MM.1S (cell line): ENCODE measurements at regions not wholly inside any gene's neighbourhood (a gene's known extent, or its start where the extent isn't known, plus 50 kb on each side); places are given as distances from the start of the nearest gene placed in this dataset.

Source experiments
- DNase-seq: peaks from one replicate; pipeline ENCODE4 v3.0.0-alpha.2; 2015
- H2AFZ ChIP-seq: fragments of 300-600 bp; sonication (generic); 2 replicates; pipeline ENCODE4 v1.6.0; 2016; ENCODE audit warnings: antibody characterized with exemption, low read length
- H3F3A ChIP-seq: fragments of 300-600 bp; sonication (generic); 2 replicates; pipeline ENCODE4 v1.6.1; 2016; ENCODE audit warnings: mild to moderate bottlenecking, antibody characterized with exemption, low read length, moderate library complexity, mixed read lengths; ENCODE audit not compliant: insufficient read depth
- H3K27ac ChIP-seq: fragments of 300-600 bp; sonication (generic); 2 replicates; pipeline ENCODE4 v1.5.1; 2016; ENCODE audit warnings: mild to moderate bottlenecking, low read length
- H3K27me3 ChIP-seq: fragments of 300-600 bp; sonication (generic); replicated peaks from 2 replicates; pipeline ENCODE4 v1.6.0; 2016; ENCODE audit warnings: low read length; ENCODE audit not compliant: insufficient read depth
- H3K36me3 ChIP-seq: fragments of 300-600 bp; sonication (generic); replicated peaks from 2 replicates; pipeline ENCODE4 v1.6.1; 2016; ENCODE audit warnings: mild to moderate bottlenecking, low read length, mixed read lengths; ENCODE audit not compliant: insufficient read depth
- H3K4me1 ChIP-seq: fragments of 300-600 bp; sonication (generic); 2 replicates; pipeline ENCODE4 v1.6.1; 2016; ENCODE audit warnings: low read length, mixed read lengths
- H3K4me2 ChIP-seq: fragments of 300-600 bp; sonication (generic); 2 replicates; pipeline ENCODE4 v1.6.0; 2016; ENCODE audit warnings: low read depth, low read length
- H3K4me3 ChIP-seq: fragments of 300-600 bp; sonication (generic); 2 replicates; pipeline ENCODE4 v1.5.1; 2016; ENCODE audit warnings: low read length, mixed read lengths
- H3K79me2 ChIP-seq: fragments of 300-600 bp; sonication (generic); 2 replicates; pipeline ENCODE4 v1.6.1; 2016; ENCODE audit warnings: mixed run types, low read length, mixed read lengths
- H3K9ac ChIP-seq: fragments of 300-600 bp; sonication (generic); 2 replicates; pipeline ENCODE4 v1.6.1; 2016; ENCODE audit warnings: low read length, mixed read lengths
- H3K9me2 ChIP-seq: fragments of 300-600 bp; sonication (generic); replicated peaks from 2 replicates; pipeline ENCODE4 v1.6.1; 2016; ENCODE audit warnings: mild to moderate bottlenecking, low read length, mixed read lengths; ENCODE audit not compliant: insufficient read depth
- H3K9me3 ChIP-seq: fragments of 300-600 bp; sonication (generic); replicated peaks from 2 replicates; pipeline ENCODE4 v1.6.1; 2016; ENCODE audit warnings: mild to moderate bottlenecking, low read length, mixed read lengths; ENCODE audit not compliant: insufficient read depth
- H4K20me1 ChIP-seq: fragments of 300-600 bp; sonication (generic); 2 replicates; pipeline ENCODE4 v1.6.1; 2016; ENCODE audit warnings: mild to moderate bottlenecking, low read length, moderate library complexity, mixed read lengths; ENCODE audit not compliant: insufficient read depth
- EZH2 ChIP-seq: fragments of 300-600 bp; sonication (generic); optimal IDR thresholded peaks from 2 replicates; pipeline ENCODE3; 2017; ENCODE audit warnings: low read depth, mild to moderate bottlenecking, antibody characterized with exemption, low read length, mixed read lengths
- EZH2phosphoT487 ChIP-seq: fragments of 300-600 bp; sonication (generic); IDR thresholded peaks from 2 replicates; pipeline ENCODE4 v1.6.1; 2018; ENCODE audit warnings: antibody characterized with exemption, low read length
- TF ChIP-seq, protein P1 (sequence below): fragments of 300-600 bp; sonication (generic); IDR thresholded peaks from 2 replicates; pipeline ENCODE4 v1.5.1; 2016; ENCODE audit warnings: antibody characterized with exemption, low read length, mixed read lengths

DNA sequence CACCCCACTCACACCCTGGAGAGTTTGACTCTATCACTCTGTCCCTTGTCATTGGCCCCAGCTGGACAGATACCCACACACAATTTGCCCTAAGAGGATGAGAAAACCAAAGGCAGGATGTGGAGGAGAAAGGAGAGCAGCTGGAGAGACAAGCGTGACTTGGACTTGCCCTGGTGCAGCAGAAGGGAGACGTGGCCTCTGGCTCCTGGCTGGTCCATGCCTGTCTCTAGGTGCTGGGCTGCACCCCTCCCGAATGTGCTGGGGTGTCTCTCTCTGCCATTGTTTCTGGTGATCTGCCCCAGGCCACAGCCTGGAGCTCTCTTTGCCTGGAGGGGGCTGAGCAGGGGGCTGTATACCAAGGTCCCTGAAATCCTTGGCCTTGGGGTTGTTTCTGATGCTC lies 88.7 kb upstream of the HDAC4 start:
- Histone ChIP-seq H4K20me1 (no peaks in the 10 kb centered on the region), H3K9ac (no peak overlapping the region), H3K27ac (no peak overlapping the region), H3F3A (no peaks in the 10 kb centered on the region), H3K4me3 (no peak overlapping the region), H3K9me3 (no peaks in the 10 kb centered on the region), H3K27me3 (no peaks in the 10 kb centered on the region), H3K4me2 (no peak overlapping the region), H3K79me2 (no peaks in the 10 kb centered on the region), H3K36me3 (no peaks in the 10 kb centered on the region), H3K4me1 (no peaks in the 10 kb centered on the region), H2AFZ (no peak overlapping the region), H3K9me2 (no peaks in the 10 kb centered on the region)
- no peak for TF ChIP-seq EZH2
- TF ChIP-seq, protein P1, sequence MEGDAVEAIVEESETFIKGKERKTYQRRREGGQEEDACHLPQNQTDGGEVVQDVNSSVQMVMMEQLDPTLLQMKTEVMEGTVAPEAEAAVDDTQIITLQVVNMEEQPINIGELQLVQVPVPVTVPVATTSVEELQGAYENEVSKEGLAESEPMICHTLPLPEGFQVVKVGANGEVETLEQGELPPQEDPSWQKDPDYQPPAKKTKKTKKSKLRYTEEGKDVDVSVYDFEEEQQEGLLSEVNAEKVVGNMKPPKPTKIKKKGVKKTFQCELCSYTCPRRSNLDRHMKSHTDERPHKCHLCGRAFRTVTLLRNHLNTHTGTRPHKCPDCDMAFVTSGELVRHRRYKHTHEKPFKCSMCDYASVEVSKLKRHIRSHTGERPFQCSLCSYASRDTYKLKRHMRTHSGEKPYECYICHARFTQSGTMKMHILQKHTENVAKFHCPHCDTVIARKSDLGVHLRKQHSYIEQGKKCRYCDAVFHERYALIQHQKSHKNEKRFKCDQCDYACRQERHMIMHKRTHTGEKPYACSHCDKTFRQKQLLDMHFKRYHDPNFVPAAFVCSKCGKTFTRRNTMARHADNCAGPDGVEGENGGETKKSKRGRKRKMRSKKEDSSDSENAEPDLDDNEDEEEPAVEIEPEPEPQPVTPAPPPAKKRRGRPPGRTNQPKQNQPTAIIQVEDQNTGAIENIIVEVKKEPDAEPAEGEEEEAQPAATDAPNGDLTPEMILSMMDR: no peak
- no peak for TF ChIP-seq EZH2phosphoT487
- DNase-seq: no peak

DNA sequence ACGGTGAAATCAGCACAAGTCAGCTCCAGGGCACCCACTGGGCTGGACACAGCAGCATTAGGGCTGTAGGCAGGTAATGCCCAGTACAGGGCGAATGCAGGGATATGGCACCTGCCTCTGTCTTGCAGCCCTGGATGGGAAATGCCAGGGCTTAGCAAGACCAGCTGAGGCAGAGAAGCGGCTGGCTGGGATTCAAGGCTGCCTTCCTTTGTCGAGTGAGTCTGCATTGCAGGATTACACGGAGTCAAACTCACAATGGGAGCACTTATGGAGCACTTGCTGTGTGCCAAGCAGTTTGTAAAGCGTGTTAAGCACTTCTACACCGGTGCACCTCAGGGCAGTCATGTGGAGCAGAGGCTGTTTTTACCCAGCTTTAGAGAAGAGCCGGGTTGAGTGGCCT lies 87.3 kb upstream of the HDAC4 start:
- Histone ChIP-seq H3K36me3 (no peaks in the 10 kb centered on the region), H3K9ac (no peak overlapping the region), H3F3A (no peaks in the 10 kb centered on the region), H3K27ac (no peak overlapping the region), H3K9me2 (no peaks in the 10 kb centered on the region), H3K4me3 (no peak overlapping the region), H4K20me1 (no peaks in the 10 kb centered on the region), H3K9me3 (no peaks in the 10 kb centered on the region), H3K4me2 (no peak overlapping the region), H3K79me2 (no peaks in the 10 kb centered on the region), H2AFZ (no peak overlapping the region), H3K27me3 (peaks cover 5% of the 10 kb centered on the region; the same call in 1 of the 2 replicates), H3K4me1 (no peaks in the 10 kb centered on the region)
- DNase-seq: no peak
- TF ChIP-seq EZH2 (no peak), EZH2phosphoT487 (no peak)
- TF ChIP-seq, protein P1: no peak

DNA sequence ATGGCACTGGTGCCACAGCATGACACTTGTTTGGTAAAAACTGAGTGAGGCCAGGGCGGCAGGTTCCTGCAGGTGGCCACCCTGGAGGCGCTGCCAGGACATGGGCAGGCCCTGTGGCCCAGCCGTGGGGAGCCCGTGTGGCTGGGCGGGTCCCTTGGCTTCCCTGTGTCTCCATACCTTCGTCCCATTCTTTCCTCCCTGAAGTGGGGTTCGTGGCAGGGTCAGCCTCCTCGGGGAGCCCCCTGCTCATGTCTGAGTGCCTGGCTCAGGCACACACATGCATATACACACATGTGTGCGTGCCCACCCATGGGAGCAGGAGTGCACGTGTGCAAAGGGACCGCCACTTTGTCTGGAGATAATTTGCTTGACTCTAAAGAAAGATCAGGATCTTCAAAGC lies 86.5 kb upstream of the HDAC4 start:
- peaks cover 13% of the 10 kb centered on the region for H3K27me3 ChIP-seq
- no peak overlapping the region for H3K27ac ChIP-seq

More for the DNA sequence above, 86.5 kb upstream of the HDAC4 start:
- H3K4me1 ChIP-seq: no peaks in the 10 kb centered on the region
- DNase-seq: no peak
- no peaks in the 10 kb centered on the region for H4K20me1 ChIP-seq
- no peaks in the 10 kb centered on the region for H3K36me3 ChIP-seq
- H3K9ac ChIP-seq: no peak overlapping the region
- H3K9me2 ChIP-seq: no peaks in the 10 kb centered on the region
- H3K4me3 ChIP-seq: no peak overlapping the region
- no peaks in the 10 kb centered on the region for H3K9me3 ChIP-seq
- H3F3A ChIP-seq: no peaks in the 10 kb centered on the region
- no peak overlapping the region for H2AFZ ChIP-seq
- no peak for TF ChIP-seq EZH2phosphoT487
- TF ChIP-seq EZH2: no peak
- TF ChIP-seq, protein P1: no peak
- no peak overlapping the region for H3K4me2 ChIP-seq
- H3K79me2 ChIP-seq: no peaks in the 10 kb centered on the region
